Endothelial cell of umbilical vein (primary cell): ENCODE measurements at regions not wholly inside any gene's neighbourhood (a gene's known extent, or its start where the extent isn't known, plus 50 kb on each side); places are given as distances from the start of the nearest gene placed in this dataset.

Experiments used
- BruUV-seq: library from RNA; stranded (reverse); fragments of 400-500 nt; replicated peaks from 2 replicates; lab custom pipeline; 2021; lab: Mats Ljungman, UMichigan
- CTCF ChIA-PET: fragments of 300-600, 350-600 bp; sonication (Branson Sonifier 250); formaldehyde crosslinking; loops from one replicate; lab custom pipeline; 2021; ENCODE audit warnings: antibody characterized with exemption, inconsistent platforms; lab: Charles Lee
- POLR2A ChIA-PET: fragments of 300-600, 350-600 bp; sonication (Branson Sonifier 250); formaldehyde crosslinking; loops from one replicate; lab custom pipeline; 2021; ENCODE audit warnings: antibody characterized with exemption, inconsistent platforms; lab: Charles Lee
- DNase-seq: peaks from one replicate; pipeline ENCODE4 v3.0.0-alpha.2; 2011; ENCODE audit warnings: low read depth, low spot score
- FAIRE-seq: peaks from 2 replicates; lab custom pipeline; 2011; peaks lifted over from hg19 to GRCh38; lab: Jason Lieb, UNC
- H2AFZ ChIP-seq: 2 replicates; pipeline ENCODE4 v1.6.0; 2012; ENCODE audit warnings: low read depth, low read length, control low read depth, inconsistent platforms
- H3K27ac ChIP-seq: 2 replicates; pipeline ENCODE4 v1.5.1; 2011; ENCODE audit warnings: low read depth, mild to moderate bottlenecking, control low read depth, low read length, moderate library complexity; ENCODE audit not compliant: insufficient read depth
- H3K27me3 ChIP-seq, 2 experiments: 2 replicates each; pipeline versions ENCODE4 v1.6.0 to v1.6.1; 2011; ENCODE audit warnings: low read length in 2 of 2, mixed read lengths in 1 of 2; ENCODE audit not compliant: control insufficient read depth in 2 of 2, insufficient read depth in 2 of 2
- H3K36me3 ChIP-seq, 2 experiments: 2 replicates in 1 of 2; 3 replicates in 1 of 2; pipeline ENCODE4 v1.5.1; 2011; ENCODE audit warnings: low read length in 2 of 2, mild to moderate bottlenecking in 1 of 2, moderate library complexity in 1 of 2; ENCODE audit not compliant: control insufficient read depth in 2 of 2, insufficient read depth in 2 of 2; ENCODE audit errors: extremely low read depth in 1 of 2
- H3K4me1 ChIP-seq: 3 replicates; pipeline ENCODE4 v1.5.1; 2011; ENCODE audit warnings: mild to moderate bottlenecking, low read length; ENCODE audit not compliant: control insufficient read depth, insufficient read depth; ENCODE audit errors: extremely low read depth
- H3K4me2 ChIP-seq: 2 replicates; pipeline ENCODE4 v1.6.1; 2011; ENCODE audit warnings: low read length, control low read depth, mixed read lengths; ENCODE audit not compliant: insufficient read depth
- H3K4me3 ChIP-seq, 3 experiments: fragments of 200-600 bp in 1 of 3; sonication (generic), shearing (Covaris generic) in 1 of 3; replicated peaks in 1 of 3; 2 replicates each; pipeline ENCODE4 v1.5.1; 2011 to 2016; ENCODE audit warnings: control low read depth in 3 of 3, low read length in 3 of 3, mild to moderate bottlenecking in 2 of 3, inconsistent platforms in 1 of 3, low read depth in 1 of 3, moderate library complexity in 1 of 3; ENCODE audit not compliant: insufficient read depth in 1 of 3
- H3K79me2 ChIP-seq: 2 replicates; pipeline ENCODE4 v1.6.0; 2012; ENCODE audit warnings: low read length, inconsistent platforms; ENCODE audit not compliant: control insufficient read depth, insufficient read depth
- H3K9ac ChIP-seq: replicated peaks from 2 replicates; pipeline ENCODE3; 2011; ENCODE audit warnings: low read length, control low read depth; ENCODE audit not compliant: insufficient read depth; ENCODE audit errors: extremely low read depth
- H3K9me1 ChIP-seq: replicated peaks from 3 replicates; pipeline ENCODE4 v1.6.0; 2011; ENCODE audit warnings: mild to moderate bottlenecking, low read length; ENCODE audit not compliant: control insufficient read depth, insufficient read depth; ENCODE audit errors: extremely low read depth
- H3K9me3 ChIP-seq: replicated peaks from 2 replicates; pipeline ENCODE4 v1.5.1; 2012; ENCODE audit warnings: low read length, inconsistent platforms; ENCODE audit not compliant: control insufficient read depth, insufficient read depth
- H4K20me1 ChIP-seq: replicated peaks from 2 replicates; pipeline ENCODE3; 2011; ENCODE audit warnings: mild to moderate bottlenecking, low read length; ENCODE audit not compliant: control insufficient read depth, insufficient read depth; ENCODE audit errors: extremely low read depth
- EZH2 ChIP-seq: IDR thresholded peaks from 2 replicates; pipeline ENCODE4 v1.6.1; 2012; ENCODE audit warnings: borderline replicate concordance, low read depth, mild to moderate bottlenecking, moderate library complexity, low read length, inconsistent platforms; ENCODE audit not compliant: severe bottlenecking
- FOS ChIP-seq: IDR thresholded peaks from 2 replicates; pipeline ENCODE4 v1.6.1; 2011; ENCODE audit warnings: mild to moderate bottlenecking, low read length, moderate library complexity, borderline replicate concordance; ENCODE audit not compliant: insufficient read depth
- GATA2 ChIP-seq: IDR thresholded peaks from 2 replicates; pipeline ENCODE4 v1.7.0; 2011; ENCODE audit warnings: low read depth, mild to moderate bottlenecking, moderate library complexity, mixed read lengths, low read length; ENCODE audit not compliant: insufficient read length, insufficient read depth
- JUN ChIP-seq: IDR thresholded peaks from 2 replicates; pipeline ENCODE4 v1.6.1; 2011; ENCODE audit warnings: borderline replicate concordance, low read depth; ENCODE audit not compliant: insufficient read length, insufficient read depth
- MAX ChIP-seq: IDR thresholded peaks from 2 replicates; pipeline ENCODE4 v1.6.1; 2011; ENCODE audit not compliant: insufficient read depth, insufficient read length
- MYC ChIP-seq: IDR thresholded peaks from one replicate; pipeline ENCODE4 v1.6.1; 2011; ENCODE audit warnings: mild to moderate bottlenecking, low read depth, low read length
- POLR2A ChIP-seq: IDR thresholded peaks from 2 replicates; pipeline ENCODE4 v1.6.1; 2012; ENCODE audit warnings: low read depth, mild to moderate bottlenecking, control low read depth, low read length
- POLR2AphosphoS5 ChIP-seq: IDR thresholded peaks from 2 replicates; pipeline ENCODE4 v1.6.1; 2012; ENCODE audit warnings: low read depth, mild to moderate bottlenecking, control low read depth, low read length, moderate library complexity; ENCODE audit not compliant: insufficient read depth
- dilution Hi-C: fragments of 300-500 bp; cut with MboI; formaldehyde crosslinking; loops from one replicate; pipeline ENCODE4 v1.15.0; 2019; ENCODE audit warnings: low sequenced_read_pairs; ENCODE audit not compliant: extremely low pct_ligation_motif_present
- intact Hi-C: fragments of 100-400 bp; cut with micrococcal nuclease; formaldehyde crosslinking; loops from one replicate; pipeline ENCODE4 v1.10.0; 2022
- TF ChIP-seq, protein P1 (sequence below), 2 donors: IDR thresholded peaks; 1 replicate in 1 of 2; 2 replicates in 1 of 2; pipeline ENCODE4 v1.5.1; 2011; ENCODE audit warnings: low read length in 2 of 2, mild to moderate bottlenecking in 2 of 2, moderate library complexity in 2 of 2, control low read depth in 1 of 2, inconsistent platforms in 1 of 2, low read depth in 1 of 2; ENCODE audit not compliant: insufficient read depth in 1 of 2; ENCODE audit errors: extremely low read depth in 1 of 2

DNA sequence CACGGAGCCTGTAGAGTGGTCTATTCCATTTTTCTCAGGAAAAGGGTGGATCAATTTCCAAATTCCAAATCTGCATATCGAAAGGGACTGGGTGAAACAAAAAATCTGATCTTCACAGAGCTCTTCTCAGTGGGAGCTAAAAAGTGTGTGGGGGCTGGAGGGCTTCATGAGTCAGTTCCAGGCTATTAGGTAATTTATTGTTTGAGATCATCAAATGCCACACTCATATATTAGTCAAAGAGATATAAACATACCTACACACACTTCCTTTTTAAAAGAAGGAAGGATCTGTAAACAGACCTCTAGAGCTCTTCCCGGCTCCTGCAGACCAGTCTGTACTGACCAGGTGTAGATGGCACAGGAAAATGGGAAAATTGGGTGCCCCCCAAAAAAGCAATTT, 175.4 kb downstream of the ZBTB18 start:
- peak; percentile 59 for FAIRE-seq

DNA sequence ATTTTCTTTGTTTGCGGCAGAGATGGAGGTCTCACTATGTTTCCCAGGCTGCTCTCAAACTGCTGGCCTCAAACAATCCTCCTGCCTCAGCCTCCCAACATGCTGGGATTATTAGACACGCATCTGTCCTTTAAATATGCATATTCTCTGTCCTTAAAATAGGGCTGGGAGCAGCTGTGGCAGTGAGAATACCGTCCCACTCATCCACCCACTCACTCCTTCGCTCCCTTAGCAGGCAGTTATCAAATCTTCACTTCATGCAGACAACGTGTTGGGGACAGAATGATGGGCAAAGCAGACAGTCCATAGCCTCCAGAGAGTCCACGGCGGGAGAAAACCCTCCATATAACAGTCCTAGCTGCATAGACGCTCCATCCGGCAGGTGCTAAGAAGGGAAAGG, 179.4 kb downstream of the ZBTB18 start:
- Histone ChIP-seq H3K9me3 (no peaks in the 10 kb centered on the region), H3K79me2 (no peaks in the 10 kb centered on the region), H3K27ac (no peak overlapping the region), H3K36me3 (no peaks in the 10 kb centered on the region), H3K4me3 (no peak overlapping the region), H3K9me1 (no peaks in the 10 kb centered on the region), H3K4me1 (peaks cover 3% of the 10 kb centered on the region), H3K4me2 (no peak overlapping the region), H3K9ac (no peak overlapping the region), H4K20me1 (no peaks in the 10 kb centered on the region), H2AFZ (no peak overlapping the region), H3K27me3 (no peaks in the 10 kb centered on the region)
- TF ChIP-seq MAX (no peak), POLR2A (no peak), EZH2 (no peak), JUN (no peak), MYC (no peak), POLR2AphosphoS5 (no peak), FOS (no peak), GATA2 (no peak)
- TF ChIP-seq, protein P1, sequence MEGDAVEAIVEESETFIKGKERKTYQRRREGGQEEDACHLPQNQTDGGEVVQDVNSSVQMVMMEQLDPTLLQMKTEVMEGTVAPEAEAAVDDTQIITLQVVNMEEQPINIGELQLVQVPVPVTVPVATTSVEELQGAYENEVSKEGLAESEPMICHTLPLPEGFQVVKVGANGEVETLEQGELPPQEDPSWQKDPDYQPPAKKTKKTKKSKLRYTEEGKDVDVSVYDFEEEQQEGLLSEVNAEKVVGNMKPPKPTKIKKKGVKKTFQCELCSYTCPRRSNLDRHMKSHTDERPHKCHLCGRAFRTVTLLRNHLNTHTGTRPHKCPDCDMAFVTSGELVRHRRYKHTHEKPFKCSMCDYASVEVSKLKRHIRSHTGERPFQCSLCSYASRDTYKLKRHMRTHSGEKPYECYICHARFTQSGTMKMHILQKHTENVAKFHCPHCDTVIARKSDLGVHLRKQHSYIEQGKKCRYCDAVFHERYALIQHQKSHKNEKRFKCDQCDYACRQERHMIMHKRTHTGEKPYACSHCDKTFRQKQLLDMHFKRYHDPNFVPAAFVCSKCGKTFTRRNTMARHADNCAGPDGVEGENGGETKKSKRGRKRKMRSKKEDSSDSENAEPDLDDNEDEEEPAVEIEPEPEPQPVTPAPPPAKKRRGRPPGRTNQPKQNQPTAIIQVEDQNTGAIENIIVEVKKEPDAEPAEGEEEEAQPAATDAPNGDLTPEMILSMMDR (IDR thresholded peaks at IDR 0.05; ENCODE audit: extremely low read depth in 1 of 2, insufficient read depth in 1 of 2, low read depth in 1 of 2, low read length in 2 of 2), result no peak
- intact Hi-C loops (no loop called here), dilution Hi-C loops (no loop called here)
- BruUV-seq, result no TSS peak
- ChIA-PET POLR2A (no interaction called here), CTCF (interaction anchor here (1.4 kb wide), 1 partner anchor 31 kb away, joined by 3 read pairs; no protein-coding TSS in a partner anchor)
- DNase-seq (no peak), FAIRE-seq (no peak)

More for the DNA sequence above, 175.4 kb downstream of the ZBTB18 start:
- Histone ChIP-seq H3K9me1 (no peaks in the 10 kb centered on the region), H3K36me3 (no peaks in the 10 kb centered on the region), H3K4me2 (no peak overlapping the region), H3K27ac (no peak overlapping the region), H2AFZ (no peak overlapping the region), H4K20me1 (no peaks in the 10 kb centered on the region), H3K4me3 (no peak overlapping the region), H3K9ac (no peak overlapping the region), H3K79me2 (no peaks in the 10 kb centered on the region), H3K27me3 (no peaks in the 10 kb centered on the region), H3K9me3 (no peaks in the 10 kb centered on the region), H3K4me1 (no peaks in the 10 kb centered on the region)
- no TSS peak for BruUV-seq
- CTCF ChIA-PET, result interaction anchor here (0.8 to 1.6 kb wide), 3 partner anchors 24 to 178 kb away, joined by 3 to 4 read pairs (median 4); no protein-coding TSS in a partner anchor
- TF ChIP-seq MYC, result no peak
- TF ChIP-seq FOS, result peak; percentile 80
- dilution Hi-C loops, result no loop called here
- intact Hi-C loops, result no loop called here
- POLR2A ChIA-PET, result no interaction called here
- DNase-seq, result peak; percentile 30
